PC-9 (cell line): ENCODE measurements at regions not wholly inside any gene's neighbourhood (a gene's known extent, or its start where the extent isn't known, plus 50 kb on each side); places are given as distances from the start of the nearest gene placed in this dataset.

Source experiments
- BruUV-seq: library from RNA; stranded (reverse); fragments of 400-500 nt; replicated peaks from 2 replicates; lab custom pipeline; 2021; lab: Mats Ljungman, UMichigan
- CTCF ChIA-PET: fragments of 300-600 bp; sonication (Branson Sonifier 250); formaldehyde crosslinking; loops from one replicate; lab custom pipeline; 2022; ENCODE audit warnings: antibody characterized with exemption; lab: Charles Lee
- POLR2A ChIA-PET: fragments of 300-600 bp; sonication (Branson Sonifier 250); formaldehyde crosslinking; loops from one replicate; lab custom pipeline; 2022; ENCODE audit warnings: antibody characterized with exemption; ENCODE audit not compliant: unreplicated experiment; lab: Charles Lee
- DNase-seq, 2 experiments: peaks; one replicate each; pipeline versions ENCODE4 v3.0.0 to v3.0.0-alpha.2; 2015 to 2022; ENCODE audit warnings: mixed read lengths in 1 of 2
- H2AFZ ChIP-seq: fragments of 200-600 bp; sonication (generic); 2 replicates; pipeline ENCODE4 v1.8.1; 2017; ENCODE audit warnings: antibody characterized with exemption
- H3F3A ChIP-seq: fragments of 200-600 bp; sonication (generic); 2 replicates; pipeline ENCODE4 v1.8.1; 2017; ENCODE audit warnings: antibody characterized with exemption, mild to moderate bottlenecking, low read depth; ENCODE audit not compliant: insufficient read depth
- H3K27ac ChIP-seq: fragments of 200-600 bp; sonication (generic); 2 replicates; pipeline ENCODE4 v1.6.1; 2016; ENCODE audit warnings: mixed run types
- H3K27me3 ChIP-seq: fragments of 200-600 bp; sonication (generic); 2 replicates; pipeline ENCODE4 v1.6.1; 2016; ENCODE audit warnings: low read depth, mixed run types; ENCODE audit not compliant: insufficient read depth
- H3K36me3 ChIP-seq: fragments of 200-600 bp; sonication (generic); 2 replicates; pipeline ENCODE4 v1.6.1; 2016; ENCODE audit warnings: low read depth, mixed run types
- H3K4me1 ChIP-seq: fragments of 200-600 bp; sonication (generic); replicated peaks from 2 replicates; pipeline ENCODE4 v1.6.1; 2016; ENCODE audit warnings: mixed run types; ENCODE audit not compliant: insufficient read depth
- H3K4me2 ChIP-seq: fragments of 200-600 bp; sonication (generic); 2 replicates; pipeline ENCODE4 v1.6.1; 2017; ENCODE audit warnings: mixed run types
- H3K4me3 ChIP-seq: fragments of 200-600 bp; sonication (generic); 2 replicates; pipeline ENCODE4 v1.6.1; 2016; ENCODE audit warnings: mixed run types
- H3K79me2 ChIP-seq: fragments of 200-600 bp; sonication (generic); 2 replicates; pipeline ENCODE4 v1.6.1; 2017; ENCODE audit warnings: low read depth, mixed run types
- H3K9me2 ChIP-seq: fragments of 200-600 bp; sonication (generic); 2 replicates; pipeline ENCODE4 v1.8.1; 2017; ENCODE audit warnings: mild to moderate bottlenecking; ENCODE audit not compliant: insufficient read depth
- H3K9me3 ChIP-seq: fragments of 200-600 bp; sonication (generic); 2 replicates; pipeline ENCODE4 v1.8.1; 2016; ENCODE audit warnings: low read depth; ENCODE audit not compliant: insufficient read depth
- H4K20me1 ChIP-seq: fragments of 200-600 bp; sonication (generic); 2 replicates; pipeline ENCODE4 v1.8.1; 2017; ENCODE audit not compliant: insufficient read depth
- EZH2 ChIP-seq: fragments of 200-600 bp; sonication (generic); IDR thresholded peaks from 2 replicates; pipeline ENCODE4 v1.8.0; 2017; ENCODE audit warnings: antibody characterized with exemption, low read depth
- intact Hi-C: fragments of 100-400 bp; cut with micrococcal nuclease; formaldehyde crosslinking; loops from one replicate; pipeline ENCODE4 v1.10.0; 2022; ENCODE audit not compliant: unreplicated experiment
- TF ChIP-seq, protein P1 (sequence below): fragments of 200-600 bp; sonication (generic); conservative IDR thresholded peaks from 2 replicates; pipeline ENCODE4 v1.6.1; 2017; ENCODE audit warnings: mixed run types, antibody characterized with exemption, mild to moderate bottlenecking, moderate library complexity

DNA sequence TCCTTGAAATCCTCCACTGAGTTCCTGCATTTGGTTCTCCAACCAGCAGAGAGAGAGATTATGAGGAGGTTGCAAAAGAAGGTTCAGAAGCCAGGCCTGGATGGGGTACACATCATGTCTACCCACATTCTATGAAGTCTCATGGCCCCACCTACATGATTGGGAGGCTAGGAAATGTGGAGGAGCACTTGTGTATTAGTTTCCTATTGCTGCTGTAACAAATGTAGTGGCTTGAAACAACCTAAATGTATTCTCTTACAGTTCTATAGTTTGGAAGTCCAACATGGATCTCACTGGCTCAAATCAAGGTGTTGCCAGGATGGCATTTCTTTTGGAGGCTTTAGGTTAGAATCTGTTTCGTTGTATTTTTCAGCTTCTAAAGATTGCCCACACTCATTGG lies 134.2 kb upstream of the ZNF648 start:
- peaks cover 5% of the 10 kb centered on the region; the same call in 1 of the 2 replicates for H3K9me3 ChIP-seq
- 0 out of 2 replicates have a peak, but pooled peaks cover 4% of the 10 kb centered on the region for H3K9me2 ChIP-seq
- no peak overlapping the region for H3K4me3 ChIP-seq
- no peak overlapping the region for H3K4me2 ChIP-seq
- no peaks in the 10 kb centered on the region for H3K36me3 ChIP-seq
- BruUV-seq, result no TSS peak
- no peaks in the 10 kb centered on the region for H4K20me1 ChIP-seq
- no peak for DNase-seq
- no peaks in the 10 kb centered on the region for H3F3A ChIP-seq
- no peaks in the 10 kb centered on the region for H3K27me3 ChIP-seq
- TF ChIP-seq, protein P1, sequence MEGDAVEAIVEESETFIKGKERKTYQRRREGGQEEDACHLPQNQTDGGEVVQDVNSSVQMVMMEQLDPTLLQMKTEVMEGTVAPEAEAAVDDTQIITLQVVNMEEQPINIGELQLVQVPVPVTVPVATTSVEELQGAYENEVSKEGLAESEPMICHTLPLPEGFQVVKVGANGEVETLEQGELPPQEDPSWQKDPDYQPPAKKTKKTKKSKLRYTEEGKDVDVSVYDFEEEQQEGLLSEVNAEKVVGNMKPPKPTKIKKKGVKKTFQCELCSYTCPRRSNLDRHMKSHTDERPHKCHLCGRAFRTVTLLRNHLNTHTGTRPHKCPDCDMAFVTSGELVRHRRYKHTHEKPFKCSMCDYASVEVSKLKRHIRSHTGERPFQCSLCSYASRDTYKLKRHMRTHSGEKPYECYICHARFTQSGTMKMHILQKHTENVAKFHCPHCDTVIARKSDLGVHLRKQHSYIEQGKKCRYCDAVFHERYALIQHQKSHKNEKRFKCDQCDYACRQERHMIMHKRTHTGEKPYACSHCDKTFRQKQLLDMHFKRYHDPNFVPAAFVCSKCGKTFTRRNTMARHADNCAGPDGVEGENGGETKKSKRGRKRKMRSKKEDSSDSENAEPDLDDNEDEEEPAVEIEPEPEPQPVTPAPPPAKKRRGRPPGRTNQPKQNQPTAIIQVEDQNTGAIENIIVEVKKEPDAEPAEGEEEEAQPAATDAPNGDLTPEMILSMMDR, result no peak
- no peak for TF ChIP-seq EZH2
- H2AFZ ChIP-seq, result no peak overlapping the region
- no peak overlapping the region for H3K27ac ChIP-seq
- CTCF ChIA-PET, result no interaction called here
- H3K4me1 ChIP-seq, result peaks cover 9% of the 10 kb centered on the region
- POLR2A ChIA-PET, result interaction anchor here (0.7 kb wide), 1 partner anchor 94 kb away, joined by 4 read pairs; no protein-coding TSS in a partner anchor
- intact Hi-C loops, result no loop called here
- no peaks in the 10 kb centered on the region for H3K79me2 ChIP-seq

DNA sequence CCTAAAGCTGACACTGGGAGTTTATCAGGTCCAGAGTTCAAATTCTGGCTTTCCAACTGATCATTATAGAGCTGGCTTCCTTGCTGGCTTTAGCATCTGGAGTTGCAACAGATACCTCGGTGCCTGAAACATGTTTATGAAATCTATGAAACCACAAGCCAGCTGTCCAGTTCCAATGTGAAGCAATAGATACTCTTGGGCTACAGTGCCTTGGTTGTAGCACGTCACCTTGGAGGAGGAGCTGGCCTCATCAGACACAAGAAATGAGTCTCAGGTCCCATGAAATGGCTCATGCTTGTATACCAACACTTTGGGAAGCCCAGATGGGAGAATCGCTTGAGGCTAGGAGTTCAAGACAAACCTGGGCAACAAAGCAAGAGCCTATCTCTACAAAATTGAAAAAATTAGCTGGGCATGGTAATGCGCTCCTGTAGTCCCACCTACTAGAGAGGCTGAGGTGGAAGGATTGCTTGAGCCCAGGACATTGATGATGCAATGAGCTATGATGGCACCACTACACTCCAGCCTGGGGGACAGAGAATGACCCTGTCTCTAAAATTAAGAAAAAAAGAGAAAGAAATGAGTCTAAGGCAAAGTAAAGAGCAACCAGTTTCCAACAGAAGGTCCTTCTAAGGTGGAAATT lies 132.5 kb upstream of the ZNF648 start:
- ChIA-PET CTCF (no interaction called here), POLR2A (no interaction called here)
- no peaks in the 10 kb centered on the region for H3K27me3 ChIP-seq
- 0 out of 2 replicates have a peak, but pooled peaks cover 4% of the 10 kb centered on the region for H3K9me2 ChIP-seq
- H3K36me3 ChIP-seq, result no peaks in the 10 kb centered on the region
- no peak overlapping the region for H2AFZ ChIP-seq
- TF ChIP-seq, protein P1, result no peak
- no peak for TF ChIP-seq EZH2
- no peaks in the 10 kb centered on the region for H4K20me1 ChIP-seq
- H3K27ac ChIP-seq, result no peak overlapping the region
- H3F3A ChIP-seq, result no peaks in the 10 kb centered on the region
- intact Hi-C loops, result no loop called here
- peaks cover 5% of the 10 kb centered on the region; the same call in 1 of the 2 replicates for H3K9me3 ChIP-seq
- H3K4me1 ChIP-seq, result no peaks in the 10 kb centered on the region
- no peaks in the 10 kb centered on the region for H3K79me2 ChIP-seq
- H3K4me3 ChIP-seq, result no peak overlapping the region
- no peak for DNase-seq
- no TSS peak for BruUV-seq
- H3K4me2 ChIP-seq, result no peak overlapping the region

DNA sequence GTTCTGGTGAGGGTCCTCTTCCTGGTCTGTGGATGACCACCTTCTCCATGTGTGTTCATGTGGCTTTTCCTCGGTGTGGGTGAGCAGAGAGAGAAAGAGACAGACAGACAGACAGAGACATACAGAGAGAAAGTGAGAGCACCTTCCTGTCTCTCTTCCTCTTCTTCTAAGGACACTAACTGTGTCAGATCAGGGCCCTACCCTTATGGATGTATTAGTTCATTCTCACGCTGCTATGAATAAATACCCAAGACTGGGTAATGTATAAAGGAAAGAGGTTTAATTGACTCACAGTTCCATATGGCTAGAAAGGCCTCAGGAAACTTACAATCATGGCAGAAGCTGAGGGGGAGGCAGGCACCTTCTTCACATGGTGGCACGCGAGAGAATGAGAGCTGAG lies 131.5 kb upstream of the ZNF648 start:
- intact Hi-C loops, result no loop called here
- H3K9me2 ChIP-seq, result 0 out of 2 replicates have a peak, but pooled peaks cover 4% of the 10 kb centered on the region
- BruUV-seq, result no TSS peak
- TF ChIP-seq, protein P1, result no peak
- no peak for TF ChIP-seq EZH2
- H3F3A ChIP-seq, result no peaks in the 10 kb centered on the region
- H3K36me3 ChIP-seq, result no peaks in the 10 kb centered on the region
- H2AFZ ChIP-seq, result no peak overlapping the region
- H3K79me2 ChIP-seq, result no peaks in the 10 kb centered on the region
- no peak overlapping the region for H3K4me3 ChIP-seq
- H3K4me1 ChIP-seq, result no peaks in the 10 kb centered on the region
- CTCF ChIA-PET, result no interaction called here
- H4K20me1 ChIP-seq, result no peaks in the 10 kb centered on the region
- no peaks in the 10 kb centered on the region for H3K9me3 ChIP-seq
- no peak overlapping the region for H3K27ac ChIP-seq
- no peak overlapping the region for H3K4me2 ChIP-seq
- POLR2A ChIA-PET, result no interaction called here
- H3K27me3 ChIP-seq, result no peaks in the 10 kb centered on the region
- DNase-seq, result no peak
